Stimulated activated naive CD8-positive, alpha-beta T cell treated with anti-CD3 and anti-CD28 coated beads, Interleukin-15, Interleukin-2, amounts not matched to agents 100 U/mL and 50 U/mL, for 24 hours (primary cell): ENCODE measurements at regions not wholly inside any gene's neighbourhood (a gene's known extent, or its start where the extent isn't known, plus 50 kb on each side); places are given as distances from the start of the nearest gene placed in this dataset.

Source experiments
- ATAC-seq: fragments of 150-1000 bp; cut with Tn5 transposase; one replicate; pipeline ENCODE4 v1.10.0; 2021
- DNase-seq: peaks from one replicate; pipeline ENCODE4 v3.0.0; 2021

DNA sequence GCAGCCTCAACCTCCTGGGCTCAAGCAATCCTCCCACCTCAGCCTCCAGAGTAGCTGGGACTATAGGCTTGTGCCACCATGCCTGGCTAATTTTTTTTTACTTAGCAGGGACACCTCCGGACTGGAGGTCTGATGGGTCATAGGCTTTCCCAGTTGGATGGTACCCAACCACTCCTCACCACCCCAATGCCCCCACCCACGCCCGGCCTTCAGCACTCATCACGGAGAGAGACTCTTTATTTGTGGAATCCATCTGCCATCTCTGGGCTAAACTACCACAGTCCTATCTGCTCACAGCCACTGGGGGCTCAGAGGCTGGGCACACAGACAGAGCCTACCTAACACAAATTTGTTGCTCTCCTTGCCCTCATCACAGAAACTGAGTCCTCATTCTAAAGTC lies 58.3 kb upstream of the STXBP1 start:
- DNase-seq (no peak), ATAC-seq (no peak)

DNA sequence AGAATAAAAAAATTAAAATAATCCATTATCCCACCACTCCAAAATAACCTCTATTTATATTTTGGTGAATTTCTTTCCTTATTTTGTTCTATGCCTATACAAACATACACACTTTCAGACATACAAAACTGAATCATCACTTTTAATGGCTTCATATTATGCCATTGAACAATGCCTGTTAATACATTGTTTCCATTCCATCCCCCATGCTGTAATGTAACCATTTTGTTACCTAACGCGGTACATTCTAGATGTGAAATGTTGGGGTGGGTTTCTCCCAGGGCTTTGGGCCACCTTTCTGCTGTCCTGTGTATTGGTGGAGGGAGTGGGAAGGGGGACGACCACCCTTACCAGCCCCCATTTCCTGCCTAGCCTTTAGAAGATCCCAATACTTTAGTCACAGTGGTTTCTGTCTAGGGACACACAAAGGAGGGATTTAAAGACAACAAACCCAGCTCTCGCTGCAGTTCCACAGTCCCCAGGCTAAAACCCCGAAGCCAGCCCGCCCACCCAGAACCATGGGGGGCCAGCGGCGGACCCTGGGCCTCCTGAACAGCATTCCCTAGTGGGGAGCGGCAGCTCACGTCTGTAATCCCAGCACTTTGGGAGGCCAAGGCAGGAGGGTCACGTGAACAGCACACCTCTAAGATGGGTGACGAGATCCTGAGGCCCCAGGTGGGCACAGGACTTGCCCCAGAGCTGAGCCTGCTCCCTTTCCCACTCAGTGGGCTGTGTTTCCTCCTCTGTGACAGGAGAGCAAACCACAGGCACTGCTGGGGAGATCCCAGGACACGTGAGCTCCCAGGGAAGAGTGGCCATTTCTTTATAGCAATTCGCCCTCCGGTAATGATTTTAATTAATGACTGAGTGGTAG lies 56.9 kb upstream of the STXBP1 start:
- ATAC-seq (no peak), DNase-seq (no peak)

DNA sequence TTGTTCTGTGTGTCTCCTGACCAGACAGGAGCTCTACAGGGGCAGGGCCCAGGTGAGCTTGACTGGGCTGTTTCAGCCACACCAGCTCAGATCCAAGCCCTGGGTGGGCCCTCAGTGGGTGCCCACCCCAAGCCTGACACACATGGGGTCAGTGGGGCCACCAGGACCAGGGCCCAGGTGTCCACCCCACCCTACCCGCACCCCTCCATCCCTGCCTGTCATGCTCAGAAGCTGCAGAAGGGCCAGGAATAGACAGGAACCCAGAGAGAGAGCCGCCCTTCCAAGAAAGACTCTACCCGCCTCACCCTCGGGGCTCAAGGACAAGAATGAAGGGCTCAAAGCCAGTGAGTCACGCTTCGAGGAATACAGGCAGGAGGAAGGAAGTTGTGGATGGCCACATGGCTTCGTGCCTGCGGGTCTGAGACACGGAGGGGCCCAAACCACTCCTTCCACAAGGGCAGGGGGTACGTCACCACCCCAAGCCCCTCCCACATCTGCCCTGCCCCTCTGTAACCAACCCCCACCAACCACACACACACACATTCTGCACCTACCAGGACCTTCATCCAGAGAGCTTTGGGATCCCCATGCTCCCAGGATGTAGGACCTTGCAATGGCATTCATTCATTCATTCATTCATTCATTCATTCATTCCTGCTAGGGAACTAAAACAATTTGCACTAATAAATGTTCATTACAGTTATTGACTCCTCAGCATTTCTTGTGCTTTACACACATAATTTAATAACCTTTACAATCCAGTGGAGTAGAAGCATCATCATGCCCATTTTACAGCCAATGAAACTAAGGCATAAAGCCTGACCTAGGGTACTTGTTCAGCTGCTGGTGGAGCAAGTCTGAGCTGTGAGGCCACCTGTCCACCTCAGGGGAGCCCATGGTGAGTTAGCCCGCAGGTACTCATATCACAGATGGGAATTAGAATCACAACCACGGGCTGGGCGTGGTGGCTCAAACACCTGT lies 55.9 kb upstream of the STXBP1 start:
- ATAC-seq (peak; percentile 85), DNase-seq (peak; percentile 75)

DNA sequence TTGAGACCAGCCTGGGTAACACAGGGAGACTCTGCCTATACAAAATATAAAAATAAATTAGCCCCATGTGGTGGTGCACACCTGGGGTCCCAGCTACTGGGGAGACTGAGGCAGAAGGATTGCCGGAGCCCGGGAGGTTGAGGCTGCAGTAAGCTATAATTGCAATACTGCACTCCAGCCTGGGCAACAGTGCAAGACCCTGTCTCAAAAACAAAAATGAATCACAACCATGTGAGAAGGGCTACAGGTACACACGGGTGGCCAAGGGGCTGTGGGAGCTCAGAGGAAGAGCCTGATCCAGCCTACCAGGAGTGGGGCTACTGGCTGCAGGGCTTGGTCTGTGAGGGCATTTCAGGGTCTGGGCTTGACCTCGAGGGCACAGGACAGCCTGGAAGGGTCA lies 55.2 kb upstream of the STXBP1 start:
- ATAC-seq = no peak

DNA sequence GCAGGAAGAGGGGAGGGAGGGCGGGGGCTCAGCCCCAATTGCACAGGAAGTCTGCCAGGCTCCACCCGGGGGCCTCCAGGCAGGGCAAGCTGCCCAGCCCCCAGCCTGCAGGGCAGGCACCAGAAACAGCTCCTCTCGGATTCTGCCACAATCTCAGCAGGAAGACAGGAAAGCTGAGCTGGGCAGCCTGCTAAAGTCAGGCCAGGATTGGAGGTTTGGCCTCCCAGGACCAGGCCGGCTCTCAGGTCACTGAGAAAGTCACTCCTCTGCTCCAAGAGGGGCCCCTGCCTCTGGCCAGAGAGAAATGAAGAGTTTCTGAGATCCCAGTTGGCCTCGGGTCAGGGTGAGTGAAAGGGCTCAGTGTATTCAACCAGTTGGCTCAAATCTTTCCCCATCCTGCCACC lies 54.6 kb upstream of the STXBP1 start:
- DNase-seq = no peak
- no peak for ATAC-seq

More for the DNA sequence above, 55.2 kb upstream of the STXBP1 start:
- DNase-seq = no peak

DNA sequence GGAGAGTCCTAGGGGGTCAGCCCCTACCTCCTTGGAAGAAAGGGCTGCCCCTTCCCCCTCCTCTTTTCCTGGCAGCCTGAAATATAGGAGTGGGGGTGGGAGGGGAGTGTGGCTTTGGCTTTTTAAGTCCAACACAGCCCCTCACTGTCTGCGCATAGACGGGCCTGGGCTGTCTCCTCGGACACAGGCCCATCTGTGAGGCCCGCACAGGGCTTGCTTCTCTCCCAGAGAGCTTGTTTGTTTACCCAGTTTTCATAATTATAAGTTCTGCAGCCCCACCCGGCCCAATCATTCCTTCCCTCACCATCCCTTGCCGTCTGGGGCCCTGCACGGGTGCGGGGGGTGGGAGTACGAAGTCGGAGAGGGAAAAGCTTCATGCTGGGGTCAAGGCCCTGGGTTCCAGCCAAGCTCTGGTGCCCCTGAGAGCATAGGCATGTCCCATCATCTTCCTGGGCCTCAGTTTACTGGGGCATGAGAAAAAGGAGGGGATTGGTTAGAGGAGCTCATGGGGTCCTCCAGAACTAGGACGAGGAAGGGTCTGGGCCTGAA lies 54.0 kb upstream of the STXBP1 start:
- ATAC-seq (no peak), DNase-seq (no peak)

DNA sequence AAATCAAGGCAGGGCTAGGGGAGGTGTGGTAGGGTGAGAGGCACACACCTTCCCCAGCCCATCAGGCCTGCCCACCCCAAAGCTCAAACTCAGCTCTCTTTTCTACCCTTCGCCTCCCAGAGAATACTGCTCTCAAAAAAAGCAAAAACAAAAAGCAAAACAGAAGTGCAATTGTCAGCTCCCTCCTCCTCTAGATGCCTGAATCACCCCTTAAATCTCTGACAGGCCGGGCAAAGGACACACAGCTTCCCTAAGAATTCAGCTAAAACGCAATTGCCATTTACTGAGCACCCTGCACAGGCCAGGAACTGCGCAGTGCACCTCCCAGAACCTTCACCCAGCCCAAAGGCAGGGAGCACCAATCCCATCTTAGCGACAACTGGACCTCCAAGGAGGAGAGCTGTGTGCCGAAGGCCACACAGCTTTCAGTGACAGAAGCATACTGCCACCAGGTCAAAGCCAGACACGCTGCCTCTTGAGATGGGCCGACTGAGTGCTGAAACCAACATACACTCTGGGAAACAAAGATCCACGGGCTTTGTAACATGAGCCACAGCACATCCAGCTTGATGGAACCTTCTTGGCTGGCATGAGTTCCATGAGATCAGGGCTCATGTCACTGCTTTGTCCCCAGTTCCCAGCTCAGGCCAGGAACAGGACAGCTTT lies 53.4 kb upstream of the STXBP1 start:
- DNase-seq = no peak

DNA sequence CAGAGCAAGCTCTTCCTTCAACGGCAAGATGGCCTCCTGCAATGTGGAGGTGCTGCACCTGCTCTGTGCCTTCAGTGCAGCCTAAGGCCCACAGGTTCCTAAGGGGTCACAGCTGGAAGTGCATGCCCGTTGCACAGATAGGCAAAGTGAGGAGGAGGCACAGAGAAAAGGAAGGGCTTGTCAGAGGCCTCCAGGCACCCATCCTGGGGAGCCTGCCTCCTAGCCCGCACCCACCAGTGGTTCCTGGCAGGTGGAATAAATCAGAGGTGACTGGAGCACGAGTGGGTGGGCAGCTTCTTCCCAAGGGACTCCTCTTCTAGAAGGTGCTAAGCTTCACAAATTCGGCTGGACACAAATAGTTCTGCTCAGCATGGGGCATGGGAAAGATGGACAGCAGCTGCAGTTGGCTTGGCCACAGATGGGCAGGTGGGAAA lies 52.8 kb upstream of the STXBP1 start:
- DNase-seq = no peak
- ATAC-seq = no peak

More for the DNA sequence above, 53.4 kb upstream of the STXBP1 start:
- ATAC-seq = no peak

DNA sequence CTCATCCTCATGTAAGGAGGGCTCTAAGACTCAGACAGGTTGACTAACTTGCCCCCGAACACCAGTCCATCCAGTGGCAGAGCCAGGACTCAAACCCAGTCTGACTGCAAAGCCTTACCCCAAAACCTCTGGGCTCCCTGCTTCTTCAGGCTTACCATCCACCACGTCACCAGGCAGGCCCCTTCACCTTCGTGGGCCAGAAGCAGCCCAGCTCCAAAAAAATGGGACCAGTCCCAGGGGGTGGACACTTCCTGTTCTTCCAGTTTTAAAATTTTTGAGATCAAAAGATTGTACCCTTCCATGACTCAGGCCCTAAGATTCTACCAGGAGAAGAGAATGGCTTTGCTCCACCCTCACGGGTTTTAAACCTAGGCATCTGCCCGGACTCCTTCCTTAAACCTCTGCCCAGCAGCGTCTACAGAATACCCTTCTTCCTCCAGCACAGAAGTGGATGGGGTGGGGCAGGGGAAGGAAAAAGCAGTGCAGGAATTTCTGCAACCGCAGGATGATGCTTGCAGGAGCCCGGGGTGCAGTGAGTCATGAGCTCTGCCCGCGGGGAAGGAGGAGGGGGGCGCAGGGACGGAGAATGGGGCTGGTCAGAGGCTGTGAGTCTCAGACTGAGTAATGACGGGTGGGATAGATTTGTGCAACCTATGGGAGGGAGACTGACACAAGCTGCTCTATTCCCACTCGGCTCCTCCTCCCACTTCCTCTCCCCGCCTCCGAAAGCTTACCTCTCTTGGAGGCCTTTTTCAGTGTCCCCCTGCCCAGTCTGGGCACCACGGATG lies 50.4 kb upstream of the STXBP1 start:
- peak; percentile 36 for DNase-seq
- peak; percentile 64 for ATAC-seq
